HFFc6 (cell line): ENCODE measurements at regions not wholly inside any gene's neighbourhood (a gene's known extent, or its start where the extent isn't known, plus 50 kb on each side); places are given as distances from the start of the nearest gene placed in this dataset.

Experiments
- DNase-seq: peaks from one replicate; pipeline ENCODE4 v3.0.0-alpha.2; 2018
- H3K27ac Mint-ChIP-seq: 2 replicates; pipeline ENCODE4 v1.8.0; 2020; ENCODE audit warnings: mild to moderate bottlenecking, mixed read lengths
- H3K27me3 Mint-ChIP-seq: 2 replicates; pipeline ENCODE4 v1.8.0; 2021; ENCODE audit warnings: mild to moderate bottlenecking, moderate library complexity, mixed read lengths; ENCODE audit not compliant: insufficient read depth
- H3K36me3 Mint-ChIP-seq: 2 replicates; pipeline ENCODE4 v1.8.0; 2021; ENCODE audit warnings: low read depth, mixed read lengths
- H3K4me1 Mint-ChIP-seq: 2 replicates; pipeline ENCODE4 v1.8.0; 2020; ENCODE audit warnings: low read depth, mixed read lengths
- H3K4me3 Mint-ChIP-seq: 2 replicates; pipeline ENCODE4 v1.8.0; 2020; ENCODE audit warnings: mild to moderate bottlenecking, moderate library complexity, mixed read lengths
- H3K9me3 Mint-ChIP-seq: 2 replicates; pipeline ENCODE4 v1.8.0; 2020; ENCODE audit warnings: mild to moderate bottlenecking, mixed read lengths
- TF ChIP-seq, protein P1 (sequence below): fragments of 200-600 bp; sonication (generic); IDR thresholded peaks from 2 replicates; pipeline ENCODE4 v1.5.0; 2021; ENCODE audit warnings: antibody characterized with exemption, mild to moderate bottlenecking

GRCh38 chr4:55259294-55259693 lies 86.7 kb upstream of the SRD5A3 start:
- Mint-ChIP-seq H3K4me1 (peaks cover 6% of the 10 kb centered on the region; the same call in 1 of the 2 replicates), H3K27ac (no peak overlapping the region), H3K27me3 (no peaks in the 10 kb centered on the region), H3K36me3 (no peaks in the 10 kb centered on the region), H3K4me3 (no peak overlapping the region), H3K9me3 (no peaks in the 10 kb centered on the region)
- DNase-seq = no peak
- TF ChIP-seq, protein P1, sequence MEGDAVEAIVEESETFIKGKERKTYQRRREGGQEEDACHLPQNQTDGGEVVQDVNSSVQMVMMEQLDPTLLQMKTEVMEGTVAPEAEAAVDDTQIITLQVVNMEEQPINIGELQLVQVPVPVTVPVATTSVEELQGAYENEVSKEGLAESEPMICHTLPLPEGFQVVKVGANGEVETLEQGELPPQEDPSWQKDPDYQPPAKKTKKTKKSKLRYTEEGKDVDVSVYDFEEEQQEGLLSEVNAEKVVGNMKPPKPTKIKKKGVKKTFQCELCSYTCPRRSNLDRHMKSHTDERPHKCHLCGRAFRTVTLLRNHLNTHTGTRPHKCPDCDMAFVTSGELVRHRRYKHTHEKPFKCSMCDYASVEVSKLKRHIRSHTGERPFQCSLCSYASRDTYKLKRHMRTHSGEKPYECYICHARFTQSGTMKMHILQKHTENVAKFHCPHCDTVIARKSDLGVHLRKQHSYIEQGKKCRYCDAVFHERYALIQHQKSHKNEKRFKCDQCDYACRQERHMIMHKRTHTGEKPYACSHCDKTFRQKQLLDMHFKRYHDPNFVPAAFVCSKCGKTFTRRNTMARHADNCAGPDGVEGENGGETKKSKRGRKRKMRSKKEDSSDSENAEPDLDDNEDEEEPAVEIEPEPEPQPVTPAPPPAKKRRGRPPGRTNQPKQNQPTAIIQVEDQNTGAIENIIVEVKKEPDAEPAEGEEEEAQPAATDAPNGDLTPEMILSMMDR = no peak

GRCh38 chr4:55269470-55269869 lies 76.6 kb upstream of the SRD5A3 start:
- Mint-ChIP-seq H3K27ac (no peak overlapping the region), H3K4me1 (no peaks in the 10 kb centered on the region), H3K27me3 (peaks cover 8% of the 10 kb centered on the region; the same call in 1 of the 2 replicates), H3K36me3 (no peaks in the 10 kb centered on the region), H3K4me3 (no peak overlapping the region), H3K9me3 (no peaks in the 10 kb centered on the region)
- TF ChIP-seq, protein P1 = no peak
- DNase-seq = no peak

DNA sequence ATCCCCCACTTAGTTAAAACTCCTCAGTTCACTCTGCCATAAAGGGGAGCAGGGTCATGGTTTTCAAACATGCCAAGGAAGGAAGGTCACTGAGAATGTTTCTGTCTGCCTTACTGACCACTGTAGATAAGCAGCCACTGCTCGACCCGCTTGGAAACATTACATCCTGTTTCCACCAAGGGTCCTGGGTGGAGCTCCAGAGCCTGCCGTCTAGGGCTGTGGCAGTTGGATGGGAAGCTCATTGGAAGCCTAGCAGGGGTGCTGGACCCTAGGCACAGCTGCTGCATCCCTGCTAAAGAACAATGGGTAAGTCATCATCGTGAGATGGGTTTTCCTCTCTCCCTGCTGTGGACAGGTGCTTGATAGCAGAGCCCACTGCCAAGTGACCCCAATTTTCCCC lies 76.0 kb upstream of the SRD5A3 start:
- no peak overlapping the region for H3K27ac Mint-ChIP-seq
- no peak overlapping the region for H3K4me3 Mint-ChIP-seq
- no peak for DNase-seq
- H3K27me3 Mint-ChIP-seq = peaks cover 8% of the 10 kb centered on the region; the same call in 1 of the 2 replicates
- H3K9me3 Mint-ChIP-seq = no peaks in the 10 kb centered on the region
- no peaks in the 10 kb centered on the region for H3K4me1 Mint-ChIP-seq
- no peaks in the 10 kb centered on the region for H3K36me3 Mint-ChIP-seq
- TF ChIP-seq, protein P1 = no peak

DNA sequence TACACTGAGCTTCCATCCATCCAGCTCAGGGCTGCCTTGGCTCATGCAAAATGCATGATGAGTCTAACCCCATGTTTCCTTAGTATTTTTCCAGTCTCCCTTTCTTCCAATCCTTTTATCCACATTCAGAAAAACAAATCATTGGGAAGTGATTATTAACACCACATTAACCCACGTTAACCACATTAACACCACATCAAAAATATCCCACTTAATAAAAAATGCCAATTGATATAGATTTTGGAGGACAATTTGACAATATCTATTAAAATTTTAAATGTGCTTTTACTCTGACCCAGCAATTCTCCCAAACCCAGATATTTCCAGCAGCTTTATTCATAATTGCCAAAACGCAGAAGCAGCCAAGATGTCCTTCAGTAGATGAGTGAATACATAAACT lies 75.6 kb upstream of the SRD5A3 start:
- TF ChIP-seq, protein P1 = no peak

DNA sequence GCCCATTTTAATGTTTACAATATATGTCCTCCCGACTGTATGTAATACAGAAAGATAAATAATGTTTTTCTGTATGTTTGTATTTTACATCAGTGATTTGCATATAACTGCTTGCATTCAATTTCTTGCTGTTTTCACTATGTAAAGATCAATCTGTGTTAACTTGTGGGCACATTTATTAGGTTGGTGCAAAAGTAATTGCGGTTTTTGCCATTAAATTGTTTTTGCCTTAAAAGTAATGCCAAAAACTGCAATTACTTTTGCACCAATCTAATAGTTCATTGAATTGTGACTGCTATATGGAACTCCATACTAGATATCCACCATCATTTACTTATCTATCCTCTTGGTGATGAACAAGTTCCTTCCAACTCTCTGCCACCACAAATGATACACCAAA lies 73.9 kb upstream of the SRD5A3 start:
- no peak for DNase-seq
- H3K4me3 Mint-ChIP-seq = no peak overlapping the region
- no peaks in the 10 kb centered on the region for H3K36me3 Mint-ChIP-seq
- H3K27ac Mint-ChIP-seq = no peak overlapping the region
- H3K4me1 Mint-ChIP-seq = no peaks in the 10 kb centered on the region
- no peaks in the 10 kb centered on the region for H3K9me3 Mint-ChIP-seq
- H3K27me3 Mint-ChIP-seq = peaks cover 10% of the 10 kb centered on the region; the same call in 1 of the 2 replicates
- TF ChIP-seq, protein P1 = no peak

More for the DNA sequence above, 75.6 kb upstream of the SRD5A3 start:
- no peak for DNase-seq
- no peaks in the 10 kb centered on the region for H3K4me1 Mint-ChIP-seq
- no peak overlapping the region for H3K4me3 Mint-ChIP-seq
- H3K36me3 Mint-ChIP-seq = no peaks in the 10 kb centered on the region
- H3K27me3 Mint-ChIP-seq = peaks cover 10% of the 10 kb centered on the region; the same call in 1 of the 2 replicates
- H3K9me3 Mint-ChIP-seq = no peaks in the 10 kb centered on the region
- no peak overlapping the region for H3K27ac Mint-ChIP-seq

- TF ChIP-seq, protein P1 = no peak
- Mint-ChIP-seq H3K27me3 (peaks cover 10% of the 10 kb centered on the region; the same call in 1 of the 2 replicates), H3K4me3 (no peak overlapping the region), H3K4me1 (no peaks in the 10 kb centered on the region), H3K27ac (no peak overlapping the region), H3K9me3 (no peaks in the 10 kb centered on the region), H3K36me3 (no peaks in the 10 kb centered on the region)
- no peak for DNase-seq
These were observed 73.5 kb upstream of the SRD5A3 start for GRCh38 chr4:55272589-55272988.
